ENCODE measurements at regions not wholly inside any gene's neighbourhood (a gene's known extent, or its start where the extent isn't known, plus 50 kb on each side); places are given as distances from the start of the nearest gene placed in this dataset.

DNA sequence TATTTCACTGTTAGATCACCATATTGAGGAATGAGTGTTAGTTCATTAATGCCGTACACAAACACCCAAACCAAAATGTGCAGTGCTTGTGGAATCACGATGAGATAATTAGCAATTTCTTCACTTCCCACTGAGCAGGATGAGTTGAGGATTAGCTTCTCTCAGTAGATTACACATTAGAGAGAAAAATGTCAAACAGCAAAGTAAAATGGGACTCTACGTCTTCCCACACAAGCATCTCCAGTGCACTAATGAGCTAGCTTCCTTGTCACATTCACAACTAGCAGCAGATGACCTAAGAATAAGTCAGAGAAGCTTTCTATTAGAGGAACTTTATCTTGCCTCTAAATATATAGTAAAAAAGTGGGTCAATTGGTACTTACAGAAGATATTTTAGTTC, 926.9 kb downstream of the TSN start (continued):
- TF ChIP-seq, protein P1, sequence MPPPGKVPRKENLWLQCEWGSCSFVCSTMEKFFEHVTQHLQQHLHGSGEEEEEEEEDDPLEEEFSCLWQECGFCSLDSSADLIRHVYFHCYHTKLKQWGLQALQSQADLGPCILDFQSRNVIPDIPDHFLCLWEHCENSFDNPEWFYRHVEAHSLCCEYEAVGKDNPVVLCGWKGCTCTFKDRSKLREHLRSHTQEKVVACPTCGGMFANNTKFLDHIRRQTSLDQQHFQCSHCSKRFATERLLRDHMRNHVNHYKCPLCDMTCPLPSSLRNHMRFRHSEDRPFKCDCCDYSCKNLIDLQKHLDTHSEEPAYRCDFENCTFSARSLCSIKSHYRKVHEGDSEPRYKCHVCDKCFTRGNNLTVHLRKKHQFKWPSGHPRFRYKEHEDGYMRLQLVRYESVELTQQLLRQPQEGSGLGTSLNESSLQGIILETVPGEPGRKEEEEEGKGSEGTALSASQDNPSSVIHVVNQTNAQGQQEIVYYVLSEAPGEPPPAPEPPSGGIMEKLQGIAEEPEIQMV (tag; conservative IDR thresholded peaks at IDR 0.05; ENCODE audit: low read depth), result no peak
- TF ChIP-seq FOXM1 (IDR thresholded peaks at IDR 0.05; ENCODE audit: low read depth), result no peak
- no peak for TF ChIP-seq FOXM1 (CRISPR knock-in tag; IDR thresholded peaks at IDR 0.05; ENCODE audit: low read depth)
- TF ChIP-seq BCOR (IDR thresholded peaks at IDR 0.05), result no peak
- no peak for TF ChIP-seq ZNF695 (CRISPR knock-in tag; IDR thresholded peaks at IDR 0.05)
- TF ChIP-seq ARID3B (CRISPR knock-in tag; IDR thresholded peaks at IDR 0.05; ENCODE audit: borderline replicate concordance), result no peak

DNA sequence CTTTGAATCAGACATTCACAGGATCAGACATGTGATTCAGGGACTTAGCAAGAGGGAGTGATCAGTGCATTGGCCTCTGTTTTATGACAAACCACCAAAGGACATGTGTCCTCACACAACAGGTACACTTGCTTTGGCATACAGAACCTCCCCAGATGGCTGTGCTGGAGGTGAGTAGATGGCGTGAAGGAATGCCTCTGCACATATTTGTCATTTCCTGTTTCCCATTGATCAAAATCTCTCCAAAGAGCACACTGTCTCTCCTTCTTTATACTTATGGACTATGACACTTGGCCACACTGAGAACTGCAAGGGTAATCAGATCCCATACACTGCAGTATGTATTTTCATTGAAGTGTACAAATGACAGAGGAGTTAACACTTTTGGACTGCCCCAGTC, 927.6 kb downstream of the TSN start:
- no peak for FAIRE-seq

More for the DNA sequence above, 927.6 kb downstream of the TSN start:
- Histone ChIP-seq H3K4me2 (ENCODE audit: insufficient read depth, low read length) (no peak overlapping the region), H3K9me3 (replicated peaks; ENCODE audit: control insufficient read depth, insufficient read depth, low read depth, low read length) (no peaks in the 10 kb centered on the region), H3K27ac (ENCODE audit: extremely low read depth, low read depth, low read length) (no peak overlapping the region), H3K9ac (ENCODE audit: insufficient read depth in 1 of 2, low read depth in 2 of 2, low read length in 2 of 2) (no peak overlapping the region), H2AFZ (ENCODE audit: low read depth, low read length) (no peak overlapping the region), H3K27me3 (ENCODE audit: control insufficient read depth in 2 of 2, insufficient read depth in 2 of 2, low read length in 2 of 2) (no peaks in the 10 kb centered on the region), H3K4me1 (replicated peaks in 1 of 2; ENCODE audit: control insufficient read depth in 2 of 2, insufficient read depth in 2 of 2, low read length in 2 of 2) (no peaks in the 10 kb centered on the region), H3K9me1 (ENCODE audit: control insufficient read depth, insufficient read depth, low read length) (no peaks in the 10 kb centered on the region), H4K20me1 (replicated peaks; ENCODE audit: control insufficient read depth, insufficient read depth, low read length) (no peaks in the 10 kb centered on the region), H3K4me3 (no peak overlapping the region), H3K79me2 (ENCODE audit: control insufficient read depth, insufficient read depth, low read length) (no peaks in the 10 kb centered on the region), H3K36me3 (ENCODE audit: control insufficient read depth, insufficient read depth, low read length) (no peaks in the 10 kb centered on the region)
- POLR2A ChIA-PET, result no interaction called here
- no peak for DNase-seq (ENCODE audit: extremely low read depth in 1 of 4, low spot score in 3 of 4)
- BruUV-seq (replicated peaks), result no TSS peak
- intact Hi-C loops (cut with micrococcal nuclease), result no loop called here
- CTCF ChIA-PET (ENCODE audit: low intra/inter-chr PET ratio), result no interaction called here
- in situ Hi-C loops (cut with MboI), result no loop called here
- TF ChIP-seq DLX4 (CRISPR knock-in tag; IDR thresholded peaks at IDR 0.05), result no peak
- ATAC-seq, result no peak
- 0% methylated on average over 1 of the region's 1 CpG for WGBS (ENCODE audit: insufficient coverage, low coverage, missing lambda C conversion rate)
